ENCODE measurements at regions not wholly inside any gene's neighbourhood (a gene's known extent, or its start where the extent isn't known, plus 50 kb on each side); places are given as distances from the start of the nearest gene placed in this dataset.

GRCh38 chr9:90016272-90016671, 411.5 kb downstream of the GADD45G start:
- TF ChIP-seq CTCF (IDR thresholded peaks at IDR 0.05) (no peak), POLR2A (IDR thresholded peaks at IDR 0.05) (no peak)
